GM06990 (cell line): ENCODE measurements at regions not wholly inside any gene's neighbourhood (a gene's known extent, or its start where the extent isn't known, plus 50 kb on each side); places are given as distances from the start of the nearest gene placed in this dataset.
A peak's percentile ranks its signal among the peaks of the same experiment; 100 is the strongest.
"Not testable (repeated sequence)": the region's sequence is repeated elsewhere in the genome, so short reads cannot be mapped to it uniquely, and the experiment has no call there.

ENCODE experiments used
- DNase-seq: peaks from one replicate; pipeline ENCODE4 v3.0.0-alpha.2; 2011; ENCODE audit not compliant: insufficient read length; ENCODE audit errors: extremely low read depth
- H3K27me3 ChIP-seq: replicated peaks from 2 replicates; pipeline ENCODE4 v1.6.0; 2011; ENCODE audit warnings: low read length; ENCODE audit not compliant: control insufficient read depth, insufficient read depth
- H3K36me3 ChIP-seq: 2 replicates; pipeline ENCODE4 v1.5.1; 2011; ENCODE audit warnings: low read length; ENCODE audit not compliant: control insufficient read depth, insufficient read depth
- H3K4me3 ChIP-seq: replicated peaks from 2 replicates; pipeline ENCODE4 v1.5.1; 2011; ENCODE audit warnings: low read depth, mild to moderate bottlenecking, control low read depth, low read length
- TF ChIP-seq, protein P1 (sequence below): IDR thresholded peaks from 2 replicates; pipeline ENCODE4 v1.5.1; 2011; ENCODE audit warnings: low read length, control low read depth, mild to moderate bottlenecking, inconsistent platforms; ENCODE audit not compliant: insufficient read depth, poor library complexity, severe bottlenecking

DNA sequence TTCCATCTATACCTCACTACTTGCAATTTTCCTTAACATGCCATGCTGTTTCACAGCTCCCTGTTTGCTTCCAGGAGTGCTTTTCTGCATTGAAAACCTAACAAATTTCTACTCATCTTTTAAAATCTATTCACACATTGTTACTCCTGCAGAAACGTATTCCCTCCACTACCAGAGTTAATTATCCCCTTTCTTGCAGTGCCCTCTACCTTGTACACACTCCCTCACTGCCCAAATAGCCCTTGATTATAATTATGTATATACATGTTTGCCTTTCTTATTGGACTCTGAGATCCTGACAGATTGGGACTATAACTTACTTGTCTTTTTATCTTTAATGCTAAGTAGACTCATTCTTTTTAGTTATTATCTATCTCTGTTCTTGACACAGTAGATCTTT, 325.0 kb downstream of the OXSM start:
- Histone ChIP-seq H3K36me3 (no peaks in the 10 kb centered on the region), H3K4me3 (no peak overlapping the region), H3K27me3 (no peaks in the 10 kb centered on the region)
- no peak for DNase-seq
- TF ChIP-seq, protein P1, sequence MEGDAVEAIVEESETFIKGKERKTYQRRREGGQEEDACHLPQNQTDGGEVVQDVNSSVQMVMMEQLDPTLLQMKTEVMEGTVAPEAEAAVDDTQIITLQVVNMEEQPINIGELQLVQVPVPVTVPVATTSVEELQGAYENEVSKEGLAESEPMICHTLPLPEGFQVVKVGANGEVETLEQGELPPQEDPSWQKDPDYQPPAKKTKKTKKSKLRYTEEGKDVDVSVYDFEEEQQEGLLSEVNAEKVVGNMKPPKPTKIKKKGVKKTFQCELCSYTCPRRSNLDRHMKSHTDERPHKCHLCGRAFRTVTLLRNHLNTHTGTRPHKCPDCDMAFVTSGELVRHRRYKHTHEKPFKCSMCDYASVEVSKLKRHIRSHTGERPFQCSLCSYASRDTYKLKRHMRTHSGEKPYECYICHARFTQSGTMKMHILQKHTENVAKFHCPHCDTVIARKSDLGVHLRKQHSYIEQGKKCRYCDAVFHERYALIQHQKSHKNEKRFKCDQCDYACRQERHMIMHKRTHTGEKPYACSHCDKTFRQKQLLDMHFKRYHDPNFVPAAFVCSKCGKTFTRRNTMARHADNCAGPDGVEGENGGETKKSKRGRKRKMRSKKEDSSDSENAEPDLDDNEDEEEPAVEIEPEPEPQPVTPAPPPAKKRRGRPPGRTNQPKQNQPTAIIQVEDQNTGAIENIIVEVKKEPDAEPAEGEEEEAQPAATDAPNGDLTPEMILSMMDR: no peak

DNA sequence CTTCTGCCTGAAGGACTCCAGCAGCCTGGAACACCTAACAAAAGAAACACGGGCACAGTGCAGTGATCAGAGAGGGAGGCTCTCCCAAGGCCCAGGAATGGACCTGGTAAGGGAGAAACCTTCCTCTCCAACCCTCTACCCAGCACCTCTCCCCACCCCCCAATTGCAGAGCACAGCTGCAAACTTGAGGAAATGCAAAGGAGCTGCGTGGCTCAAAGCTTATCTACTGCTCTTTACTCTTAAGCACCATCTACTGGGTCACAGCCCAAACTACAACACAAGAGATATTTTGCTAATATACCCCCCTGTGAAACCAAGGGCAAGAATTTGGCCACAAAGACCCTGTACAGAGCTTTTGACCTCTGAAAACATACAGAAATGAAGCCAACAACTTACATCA, 328.3 kb downstream of the OXSM start:
- TF ChIP-seq, protein P1: peak; percentile 40
- DNase-seq: no peak
- no peak overlapping the region for H3K4me3 ChIP-seq
- no peaks in the 10 kb centered on the region for H3K27me3 ChIP-seq
- no peaks in the 10 kb centered on the region for H3K36me3 ChIP-seq

DNA sequence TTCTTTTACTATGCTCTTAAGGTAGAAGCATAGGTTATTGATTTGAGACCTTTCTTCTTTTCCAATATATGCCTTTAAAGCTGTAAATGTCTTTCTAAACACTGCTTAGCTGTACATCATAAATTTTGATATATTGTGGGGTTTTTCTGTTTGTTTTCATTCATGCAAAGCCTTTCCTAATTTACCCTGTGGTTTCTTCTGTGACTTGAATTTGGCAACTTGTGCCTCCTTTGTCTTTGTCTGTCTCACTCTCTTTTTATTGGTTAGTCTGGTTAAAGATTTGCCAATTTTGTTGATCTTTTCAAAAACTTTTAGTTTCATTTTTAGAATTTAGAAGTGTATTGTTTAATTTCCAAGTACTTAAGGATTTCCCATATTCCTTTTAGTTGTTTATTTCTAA, 343.1 kb downstream of the OXSM start:
- no peaks in the 10 kb centered on the region for H3K36me3 ChIP-seq
- DNase-seq: no peak

DNA sequence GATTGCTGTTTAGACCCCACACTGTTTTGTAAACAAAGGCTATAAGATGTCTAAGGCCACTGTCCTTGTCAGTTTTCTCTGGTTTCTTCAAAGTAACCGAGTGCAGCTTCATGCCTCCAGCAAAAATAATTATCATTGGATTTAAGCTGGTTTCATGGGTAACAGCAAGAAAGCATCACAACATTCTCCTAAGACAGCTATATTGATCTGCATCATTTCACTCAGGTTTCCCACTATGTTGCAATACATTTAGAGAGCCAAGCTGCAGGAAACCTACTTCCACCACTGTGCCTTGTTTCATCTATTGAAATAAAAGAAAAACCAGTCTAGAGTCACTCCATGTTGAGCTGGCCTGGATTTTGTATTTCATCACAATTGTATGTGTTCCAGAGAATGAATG, 351.4 kb downstream of the OXSM start:
- no peaks in the 10 kb centered on the region for H3K27me3 ChIP-seq
- TF ChIP-seq, protein P1: no peak
- no peaks in the 10 kb centered on the region for H3K36me3 ChIP-seq
- DNase-seq: no peak
- no peak overlapping the region for H3K4me3 ChIP-seq

More for the DNA sequence above, 343.1 kb downstream of the OXSM start:
- TF ChIP-seq, protein P1: no peak
- H3K4me3 ChIP-seq: no peak overlapping the region
- H3K27me3 ChIP-seq: no peaks in the 10 kb centered on the region

DNA sequence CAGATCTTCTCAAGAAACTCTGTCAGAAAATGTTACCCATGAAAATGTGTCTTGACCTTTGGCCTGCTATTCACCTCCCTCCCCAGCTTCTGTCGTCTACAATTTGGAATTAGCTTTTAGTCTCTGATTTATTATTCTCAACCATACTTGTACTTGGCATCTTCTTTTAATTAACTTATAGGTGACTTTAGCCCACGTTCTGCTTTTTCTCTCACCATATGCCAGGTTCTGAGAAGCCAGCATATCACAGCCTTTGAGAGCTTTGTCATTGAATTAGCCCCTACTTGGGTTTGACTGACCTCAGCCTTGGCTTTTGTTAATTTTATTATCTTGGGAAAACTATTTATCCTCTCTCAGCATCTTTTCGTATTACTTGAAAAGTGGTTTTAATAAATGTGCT, 355.9 kb downstream of the OXSM start:
- H3K27me3 ChIP-seq: no peaks in the 10 kb centered on the region
- DNase-seq: no peak
- no peak overlapping the region for H3K4me3 ChIP-seq
- TF ChIP-seq, protein P1: no peak
- H3K36me3 ChIP-seq: no peaks in the 10 kb centered on the region

DNA sequence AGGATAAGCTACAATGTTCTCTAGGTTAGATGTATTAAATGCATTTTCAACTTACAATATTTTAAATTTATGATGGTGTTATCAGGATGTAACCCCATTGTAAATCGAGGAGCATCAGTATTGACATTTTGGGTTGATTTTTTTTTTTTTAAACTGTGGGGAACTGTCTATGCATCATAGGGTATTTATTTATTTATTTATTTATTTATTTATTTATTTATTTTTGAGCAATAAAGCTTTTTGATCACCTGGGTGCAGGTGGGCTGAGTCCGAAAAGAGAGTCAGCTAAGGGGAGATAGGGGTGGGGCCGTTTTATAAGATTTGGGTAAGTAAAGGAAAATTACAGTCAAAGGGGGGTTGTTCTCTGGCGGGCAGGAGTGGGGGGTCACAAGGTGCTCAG, 367.5 kb downstream of the OXSM start:
- not testable (repeated sequence) for H3K4me3 ChIP-seq, H3K27me3 ChIP-seq, H3K36me3 ChIP-seq, DNase-seq
